ENCODE measurements at regions not wholly inside any gene's neighbourhood (a gene's known extent, or its start where the extent isn't known, plus 50 kb on each side); places are given as distances from the start of the nearest gene placed in this dataset.

DNA sequence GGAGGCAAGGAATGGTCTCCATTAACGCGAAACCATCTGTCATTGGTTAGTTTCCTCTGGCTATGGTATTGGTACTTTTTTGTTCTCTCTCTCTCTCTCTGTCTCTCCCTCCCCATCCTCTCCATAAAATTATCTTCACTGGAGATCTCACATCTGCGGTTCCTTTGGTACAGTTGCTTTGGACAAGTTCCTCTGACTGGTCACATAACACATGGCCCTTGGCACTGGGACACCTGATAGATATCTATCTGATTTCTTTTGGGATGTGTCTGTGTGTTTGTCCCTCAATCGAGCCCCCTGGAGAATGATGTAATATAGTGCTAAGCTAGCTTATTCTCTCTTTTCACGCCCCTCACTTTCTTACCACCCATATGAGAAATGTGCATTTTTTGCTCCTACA is 682.0 kb upstream of the B3GALT2 start:
- TF ChIP-seq, protein P1, sequence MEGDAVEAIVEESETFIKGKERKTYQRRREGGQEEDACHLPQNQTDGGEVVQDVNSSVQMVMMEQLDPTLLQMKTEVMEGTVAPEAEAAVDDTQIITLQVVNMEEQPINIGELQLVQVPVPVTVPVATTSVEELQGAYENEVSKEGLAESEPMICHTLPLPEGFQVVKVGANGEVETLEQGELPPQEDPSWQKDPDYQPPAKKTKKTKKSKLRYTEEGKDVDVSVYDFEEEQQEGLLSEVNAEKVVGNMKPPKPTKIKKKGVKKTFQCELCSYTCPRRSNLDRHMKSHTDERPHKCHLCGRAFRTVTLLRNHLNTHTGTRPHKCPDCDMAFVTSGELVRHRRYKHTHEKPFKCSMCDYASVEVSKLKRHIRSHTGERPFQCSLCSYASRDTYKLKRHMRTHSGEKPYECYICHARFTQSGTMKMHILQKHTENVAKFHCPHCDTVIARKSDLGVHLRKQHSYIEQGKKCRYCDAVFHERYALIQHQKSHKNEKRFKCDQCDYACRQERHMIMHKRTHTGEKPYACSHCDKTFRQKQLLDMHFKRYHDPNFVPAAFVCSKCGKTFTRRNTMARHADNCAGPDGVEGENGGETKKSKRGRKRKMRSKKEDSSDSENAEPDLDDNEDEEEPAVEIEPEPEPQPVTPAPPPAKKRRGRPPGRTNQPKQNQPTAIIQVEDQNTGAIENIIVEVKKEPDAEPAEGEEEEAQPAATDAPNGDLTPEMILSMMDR (IDR thresholded peaks at IDR 0.05), result no peak
- TF ChIP-seq POLR2A (IDR thresholded peaks at IDR 0.05), result no peak

All from heart left ventricle (tissue), 13 donors.